ENCODE measurements at regions not wholly inside any gene's neighbourhood (a gene's known extent, or its start where the extent isn't known, plus 50 kb on each side); places are given as distances from the start of the nearest gene placed in this dataset.

DNA sequence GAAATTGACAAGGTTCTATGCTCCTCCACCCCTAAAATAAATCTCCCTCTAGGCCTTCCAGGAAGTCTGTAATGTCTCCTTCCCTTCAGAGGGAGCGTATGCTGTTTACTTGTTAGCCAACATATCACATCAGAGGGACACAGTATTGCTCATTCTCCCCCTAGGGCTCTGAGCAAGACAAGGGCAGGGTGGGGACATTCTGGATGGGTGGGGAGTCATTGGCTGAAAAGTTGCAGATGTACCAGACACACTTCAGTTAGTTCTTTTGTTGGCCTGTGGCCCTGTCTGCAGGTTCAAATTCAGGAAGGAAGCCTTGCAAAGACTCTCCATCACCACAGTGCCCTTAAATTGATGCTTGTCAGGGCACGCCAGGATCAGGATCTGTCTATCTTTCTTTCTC, 106.3 kb upstream of the TEX13D start:
- TF ChIP-seq, protein P1, sequence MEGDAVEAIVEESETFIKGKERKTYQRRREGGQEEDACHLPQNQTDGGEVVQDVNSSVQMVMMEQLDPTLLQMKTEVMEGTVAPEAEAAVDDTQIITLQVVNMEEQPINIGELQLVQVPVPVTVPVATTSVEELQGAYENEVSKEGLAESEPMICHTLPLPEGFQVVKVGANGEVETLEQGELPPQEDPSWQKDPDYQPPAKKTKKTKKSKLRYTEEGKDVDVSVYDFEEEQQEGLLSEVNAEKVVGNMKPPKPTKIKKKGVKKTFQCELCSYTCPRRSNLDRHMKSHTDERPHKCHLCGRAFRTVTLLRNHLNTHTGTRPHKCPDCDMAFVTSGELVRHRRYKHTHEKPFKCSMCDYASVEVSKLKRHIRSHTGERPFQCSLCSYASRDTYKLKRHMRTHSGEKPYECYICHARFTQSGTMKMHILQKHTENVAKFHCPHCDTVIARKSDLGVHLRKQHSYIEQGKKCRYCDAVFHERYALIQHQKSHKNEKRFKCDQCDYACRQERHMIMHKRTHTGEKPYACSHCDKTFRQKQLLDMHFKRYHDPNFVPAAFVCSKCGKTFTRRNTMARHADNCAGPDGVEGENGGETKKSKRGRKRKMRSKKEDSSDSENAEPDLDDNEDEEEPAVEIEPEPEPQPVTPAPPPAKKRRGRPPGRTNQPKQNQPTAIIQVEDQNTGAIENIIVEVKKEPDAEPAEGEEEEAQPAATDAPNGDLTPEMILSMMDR (IDR thresholded peaks at IDR 0.05), result no peak
- no peak for TF ChIP-seq POLR2AphosphoS5 (IDR thresholded peaks at IDR 0.05)
- TF ChIP-seq POLR2A (IDR thresholded peaks at IDR 0.05), result no peak
